GM10266 (cell line): ENCODE measurements at regions not wholly inside any gene's neighbourhood (a gene's known extent, or its start where the extent isn't known, plus 50 kb on each side); places are given as distances from the start of the nearest gene placed in this dataset.
"Not testable (repeated sequence)": the region's sequence is repeated elsewhere in the genome, so short reads cannot be mapped to it uniquely, and the experiment has no call there.

Experiments
- DNase-seq: peaks from one replicate; pipeline ENCODE4 v3.0.0; 2012; ENCODE audit errors: extremely low spot score
- CTCF ChIP-seq: IDR thresholded peaks from 2 replicates; pipeline ENCODE4 v1.5.1; 2012; ENCODE audit warnings: mild to moderate bottlenecking, low read depth; ENCODE audit not compliant: control insufficient read depth, insufficient read depth; ENCODE audit errors: missing control alignments

DNA sequence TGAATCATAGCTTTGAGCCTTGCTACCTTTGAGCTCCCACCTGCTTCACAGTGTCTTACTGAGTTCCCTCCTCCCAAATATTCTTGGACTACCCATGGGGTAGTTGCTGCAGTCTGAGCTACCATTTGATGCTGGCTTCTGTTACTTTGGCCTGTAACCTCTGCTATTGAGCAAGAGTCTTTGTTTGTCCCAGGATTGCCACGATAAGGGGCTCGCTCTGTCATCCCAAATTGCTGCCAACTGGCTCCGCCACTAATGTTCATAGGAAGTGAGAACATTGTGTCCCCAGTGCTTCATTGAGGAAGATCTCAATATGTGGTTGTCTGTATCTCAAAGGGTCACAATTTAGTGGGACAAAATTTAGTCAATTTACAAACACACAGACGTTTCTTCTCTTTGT, 103.8 kb downstream of the TRIM43 start:
- no peak for TF ChIP-seq CTCF

GRCh38 chr2:95698146-95698545, 106.3 kb downstream of the TRIM43 start:
- no peak for TF ChIP-seq CTCF
- no peak for DNase-seq

More for the DNA sequence above, 103.8 kb downstream of the TRIM43 start:
- no peak for DNase-seq

GRCh38 chr2:95699201-95700184, 107.7 kb downstream of the TRIM43 start:
- DNase-seq = not testable (repeated sequence)

- DNase-seq = no peak
- no peak for TF ChIP-seq CTCF
Measured at GRCh38 chr2:95700519-95700918, 108.7 kb downstream of the TRIM43 start.

DNA sequence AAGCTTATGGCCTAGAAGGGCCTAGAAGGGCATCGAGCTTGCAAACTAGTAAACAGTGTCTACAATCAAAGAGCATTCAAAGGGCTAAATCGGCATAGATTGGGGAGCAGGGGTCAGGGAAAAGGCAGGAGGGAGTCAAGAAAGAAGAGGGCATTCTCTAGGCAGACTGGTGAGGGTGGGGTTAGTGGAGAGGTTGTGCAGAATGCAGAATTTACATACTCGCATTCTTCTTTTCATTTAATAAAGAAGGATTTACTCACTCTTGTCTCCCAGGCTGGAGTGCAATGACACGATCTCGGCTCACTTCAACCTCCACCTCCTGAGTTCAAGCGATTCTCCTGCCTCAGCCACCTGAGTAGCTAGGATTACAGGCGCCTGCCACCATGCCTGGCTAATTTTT, 110.7 kb downstream of the TRIM43 start:
- TF ChIP-seq CTCF = no peak
- DNase-seq = no peak

DNA sequence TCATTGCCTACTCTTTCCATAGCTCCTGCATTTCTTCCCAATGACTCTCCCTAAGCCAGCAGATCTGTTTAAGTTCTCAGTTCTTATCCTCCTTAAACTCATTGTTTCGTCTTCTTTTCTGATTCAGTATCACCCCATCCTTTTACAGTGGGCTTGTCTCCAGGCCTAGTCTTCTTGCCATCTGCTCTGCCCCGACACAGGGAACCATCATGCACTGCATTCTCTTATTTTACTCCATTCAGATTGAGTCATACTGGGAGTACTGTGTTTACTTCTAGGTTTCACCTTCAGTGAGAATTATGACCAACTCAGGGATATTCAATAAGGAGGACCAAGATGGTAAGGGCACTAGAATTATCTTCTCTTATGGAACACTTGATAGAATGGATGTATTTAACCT, 115.4 kb downstream of the TRIM43 start:
- DNase-seq = not testable (repeated sequence)

GRCh38 chr2:95707837-95708236, 116.0 kb downstream of the TRIM43 start:
- DNase-seq = no peak
- TF ChIP-seq CTCF = no peak

DNA sequence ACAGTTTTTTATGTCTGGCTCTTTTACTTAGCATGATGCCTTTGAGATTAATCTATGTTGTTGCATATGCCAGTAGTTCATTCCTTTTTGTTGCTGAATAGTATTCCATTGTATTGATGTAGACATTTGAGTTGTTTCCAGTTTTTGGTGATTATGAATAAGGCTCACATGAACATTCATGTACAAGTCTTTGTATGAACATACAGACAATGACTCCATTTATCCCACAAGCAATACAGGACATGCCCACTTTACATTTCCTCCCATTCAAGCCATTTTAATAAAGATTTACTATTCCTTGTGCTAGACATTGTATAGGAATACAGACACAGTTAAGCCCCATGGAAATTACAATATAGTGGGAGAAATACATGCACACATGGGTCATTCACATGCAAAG, 118.0 kb downstream of the TRIM43 start:
- no peak for TF ChIP-seq CTCF

GRCh38 chr2:95713470-95714177, 121.8 kb downstream of the TRIM43 start:
- not testable (repeated sequence) for DNase-seq

More for the DNA sequence above, 118.0 kb downstream of the TRIM43 start:
- no peak for DNase-seq

DNA sequence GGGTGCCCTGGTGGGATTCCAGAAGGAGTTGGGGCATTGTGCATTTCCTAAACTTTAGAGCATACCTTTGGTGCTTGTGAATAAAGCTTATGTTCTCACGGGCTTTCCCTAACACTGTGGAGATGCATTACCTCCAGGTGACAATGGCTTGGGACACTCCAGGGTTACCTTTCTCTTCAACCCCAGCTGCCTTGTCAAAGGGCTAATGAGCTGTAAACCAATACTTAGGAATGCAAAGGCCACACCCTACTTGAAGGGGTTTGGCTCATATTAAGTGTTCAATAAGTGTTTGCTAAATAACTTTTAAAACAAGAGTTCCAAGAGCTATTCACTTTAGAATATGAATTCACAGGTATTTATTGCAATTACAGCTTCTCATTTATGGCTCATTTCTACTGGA, 122.6 kb downstream of the TRIM43 start:
- not testable (repeated sequence) for DNase-seq
